Pancreas (tissue), 10 donors: ENCODE measurements at regions not wholly inside any gene's neighbourhood (a gene's known extent, or its start where the extent isn't known, plus 50 kb on each side); places are given as distances from the start of the nearest gene placed in this dataset.

Source experiments
- ATAC-seq, 4 donors: fragments of 200-7000 bp; cut with Tn5 transposase; one replicate each; pipeline versions ENCODE4 v1.8.0 to v1.9.1; 2020; ENCODE audit warnings: mild to moderate bottlenecking in 4 of 4, moderate library complexity in 4 of 4
- DNase-seq, 6 donors: peaks; one replicate each; pipeline ENCODE4 v3.0.0-alpha.2; 2020
- FAIRE-seq: peaks from 2 replicates; lab custom pipeline; 2012; peaks lifted over from hg19 to GRCh38; lab: Jason Lieb, UNC
- H3K27ac ChIP-seq, 4 donors: fragments of 200-600 bp; sonication (generic); 1 replicate in 3 of 4; 2 replicates in 1 of 4; pipeline versions ENCODE4 v1.5.0 to v1.8.0; 2020
- H3K27me3 ChIP-seq, 4 donors: fragments of 200-600 bp; one replicate each; pipeline ENCODE4 v1.8.0; 2021
- H3K36me3 ChIP-seq, 3 donors: fragments of 200-600 bp; sonication (generic) in 1 of 3; one replicate each; pipeline versions ENCODE4 v1.5.0 to v1.8.0; 2020 to 2021
- H3K4me1 ChIP-seq, 3 donors: fragments of 200-600 bp; one replicate each; pipeline ENCODE4 v1.8.0; 2021
- H3K4me3 ChIP-seq, 4 donors: fragments of 200-600 bp; sonication (generic) in 2 of 4; one replicate each; pipeline versions ENCODE4 v1.5.0 to v1.8.0; 2020 to 2021
- H3K9me3 ChIP-seq, 4 donors: fragments of 200-600 bp; one replicate each; pipeline ENCODE4 v1.8.0; 2021
- CTCF ChIP-seq, 4 donors: fragments of 200-600 bp; sonication (generic) in 3 of 4; IDR thresholded peaks; one replicate each; pipeline versions ENCODE4 v1.5.0 to v1.8.0; 2021; ENCODE audit warnings: antibody characterized with exemption in 4 of 4
- WGBS, 2 donors: extraction: QIAGEN DNeasy Blood & Tissue Kit; methylation state at CpG; one replicate each; pipeline ENCODE4 v1.1.7; 2013; 5-methylcytosine and 5-hydroxymethylcytosine counted together
- intact Hi-C, 3 donors: fragments of 100-400 bp; cut with DNase I; formaldehyde crosslinking; loops; one replicate each; pipeline versions ENCODE4 v1.11.1 to v1.14.2; 2022
- donor health status: healthy with polysubstance abuse.
- donor health status: DM: no; HTN: no; CAD: no; lungs with moderate emphysema.
- donor health status: DM: no; HTN: no; CAD: no.
- donor health status: control.
- donor health status: control.
- donor health status: Bipolar disorder and iron deficiency.
- donor health status: DM: yes; HTN: yes; CAD: no.
- donor health status: DM: no; HTN: no; CAD: no.
- donor health status: DM: no; HTN: no; CAD: no.
- donor health status: DM: yes; HTN: yes; CAD: no.

GRCh38 chr10:58885146-58885545 is 291.3 kb upstream of the PHYHIPL start:
- TF ChIP-seq CTCF (IDR thresholded peaks at IDR 0.05) = no peak
- no peak for ATAC-seq
- DNase-seq = no peak
- Histone ChIP-seq H3K27ac (no peak overlapping the region), H3K27me3 (no peaks in the 10 kb centered on the region), H3K36me3 (no peaks in the 10 kb centered on the region), H3K4me1 (no peaks in the 10 kb centered on the region), H3K4me3 (no peak overlapping the region), H3K9me3 (no peaks in the 10 kb centered on the region)
- WGBS, 2 donors = 62 to 67% methylated on average over 3 of the region's 3 CpGs
- intact Hi-C loops = no loop called here
- FAIRE-seq = no peak

GRCh38 chr10:58885686-58886345 is 290.6 kb upstream of the PHYHIPL start:
- Histone ChIP-seq H3K36me3 (no peaks in the 10 kb centered on the region), H3K9me3 (no peaks in the 10 kb centered on the region), H3K4me3 (no peak overlapping the region), H3K27me3 (no peaks in the 10 kb centered on the region), H3K27ac (no peak overlapping the region), H3K4me1 (no peaks in the 10 kb centered on the region)
- 79% methylated on average over 3 of the region's 3 CpGs for WGBS, 2 donors
- DNase-seq (no peak), FAIRE-seq (no peak), ATAC-seq (no peak)
- no peak for TF ChIP-seq CTCF (IDR thresholded peaks at IDR 0.05)
- intact Hi-C loops = no loop called here

GRCh38 chr10:58886406-58886805 is 290.0 kb upstream of the PHYHIPL start:
- intact Hi-C loops = no loop called here
- 34 to 42% methylated on average over 2 of the region's 2 CpGs for WGBS, 2 donors
- Histone ChIP-seq H3K27ac (no peak overlapping the region), H3K4me1 (no peaks in the 10 kb centered on the region), H3K4me3 (no peak overlapping the region), H3K9me3 (no peaks in the 10 kb centered on the region), H3K27me3 (no peaks in the 10 kb centered on the region), H3K36me3 (no peaks in the 10 kb centered on the region)
- FAIRE-seq = no peak
- TF ChIP-seq CTCF (IDR thresholded peaks at IDR 0.05) = no peak
- DNase-seq = no peak
- ATAC-seq = peak in 2 of 4 donors; percentile 40 to 47

GRCh38 chr10:58887474-58887873 is 289.0 kb upstream of the PHYHIPL start:
- Histone ChIP-seq H3K4me3 (no peak overlapping the region), H3K27me3 (no peaks in the 10 kb centered on the region), H3K4me1 (no peaks in the 10 kb centered on the region), H3K36me3 (no peaks in the 10 kb centered on the region), H3K9me3 (no peaks in the 10 kb centered on the region), H3K27ac (no peak overlapping the region)
- FAIRE-seq = no peak
- ATAC-seq = no peak
- TF ChIP-seq CTCF (IDR thresholded peaks at IDR 0.05) = no peak
- intact Hi-C loops = no loop called here
- 68 to 71% methylated on average over 2 of the region's 2 CpGs for WGBS, 2 donors
- no peak for DNase-seq

GRCh38 chr10:58888957-58889356 is 287.5 kb upstream of the PHYHIPL start:
- FAIRE-seq (no peak), ATAC-seq (no peak)
- intact Hi-C loops = no loop called here

More at GRCh38 chr10:58888957-58889356, 287.5 kb upstream of the PHYHIPL start:
- Histone ChIP-seq H3K27me3 (no peaks in the 10 kb centered on the region), H3K9me3 (no peaks in the 10 kb centered on the region), H3K27ac (no peak overlapping the region), H3K4me1 (no peaks in the 10 kb centered on the region), H3K4me3 (no peak overlapping the region), H3K36me3 (no peaks in the 10 kb centered on the region)
- 74 to 76% methylated on average over 3 of the region's 3 CpGs for WGBS, 2 donors
- no peak for TF ChIP-seq CTCF (IDR thresholded peaks at IDR 0.05)
- DNase-seq = no peak
